GM12878 (cell line): ENCODE measurements at regions not wholly inside any gene's neighbourhood (a gene's known extent, or its start where the extent isn't known, plus 50 kb on each side); places are given as distances from the start of the nearest gene placed in this dataset.

ENCODE experiments used
- ATAC-seq: fragments of 200-7000 bp; cut with Tn5 transposase; 3 replicates; pipeline ENCODE4 v1.9.1; 2020; ENCODE audit warnings: mild to moderate bottlenecking, moderate library complexity
- BruUV-seq: library from RNA; stranded (reverse); fragments of 400-500 nt; replicated peaks from 2 replicates; lab custom pipeline; 2021; lab: Mats Ljungman, UMichigan
- CTCF ChIA-PET: fragments of 300-600 bp; sonication (Branson Sonifier 250); formaldehyde crosslinking; extraction: SDS; loops from one replicate; lab custom pipeline; 2021; ENCODE audit warnings: inconsistent platforms; lab: Yijun Ruan, JAX
- POLR2A ChIA-PET: fragments of 350-600 bp; formaldehyde crosslinking; extraction: SDS; loops from one replicate; lab custom pipeline; 2021; ENCODE audit warnings: inconsistent platforms; lab: Charles Lee
- RAD21 ChIA-PET: fragments of 300-600 bp; sonication (Branson Sonifier 250); formaldehyde crosslinking; loops from one replicate; lab custom pipeline; 2023; ENCODE audit warnings: antibody characterized with exemption; ENCODE audit not compliant: unreplicated experiment; lab: Charles Lee
- SMC1A ChIA-PET: fragments of 300-600 bp; sonication (Branson Sonifier 250); formaldehyde crosslinking; loops from one replicate; lab custom pipeline; 2023; ENCODE audit not compliant: unreplicated experiment, uncharacterized antibody; lab: Charles Lee
- DNase-seq: peaks from one replicate; pipeline ENCODE4 v3.0.0-alpha.2; 2011; ENCODE audit warnings: low read depth, low spot score
- FAIRE-seq: peaks from 3 replicates; lab custom pipeline; 2011; peaks lifted over from hg19 to GRCh38; lab: Jason Lieb, UNC
- H2AFZ ChIP-seq: 2 replicates; pipeline ENCODE4 v1.6.0; 2011; ENCODE audit warnings: low read depth, low read length, control low read depth; ENCODE audit not compliant: control insufficient read depth
- H3K27ac ChIP-seq: 2 replicates; pipeline ENCODE4 v1.5.1; 2011; ENCODE audit warnings: control low read depth; ENCODE audit not compliant: control insufficient read depth, insufficient read depth
- H3K27me3 ChIP-seq, 2 experiments: replicated peaks in 1 of 2; 2 replicates each; pipeline versions ENCODE4 v1.6.0 to v1.6.1; 2011; ENCODE audit warnings: low read length in 1 of 2; ENCODE audit not compliant: control insufficient read depth in 2 of 2, insufficient read depth in 2 of 2
- H3K36me3 ChIP-seq, 2 experiments: 2 replicates each; pipeline ENCODE4 v1.5.1; 2011; ENCODE audit warnings: low read length in 1 of 2; ENCODE audit not compliant: control insufficient read depth in 2 of 2, insufficient read depth in 2 of 2
- H3K4me1 ChIP-seq: 2 replicates; pipeline ENCODE4 v1.6.1; 2011; ENCODE audit warnings: mild to moderate bottlenecking, low read length, moderate library complexity, mixed read lengths; ENCODE audit not compliant: control insufficient read depth, insufficient read depth
- H3K4me2 ChIP-seq: 2 replicates; pipeline ENCODE4 v1.6.0; 2011; ENCODE audit warnings: control low read depth; ENCODE audit not compliant: control insufficient read depth, insufficient read depth
- H3K4me3 ChIP-seq: fragments of 200-600 bp; sonication (generic); 2 replicates; pipeline ENCODE4 v1.5.1; 2016
- H3K79me2 ChIP-seq: 2 replicates; pipeline ENCODE4 v1.6.0; 2011; ENCODE audit warnings: low read length; ENCODE audit not compliant: control insufficient read depth, insufficient read depth
- H3K9ac ChIP-seq: 2 replicates; pipeline ENCODE4 v1.8.0; 2011; ENCODE audit warnings: low read length, control low read depth, mixed read lengths; ENCODE audit not compliant: control insufficient read depth, insufficient read depth
- H3K9me3 ChIP-seq: replicated peaks from 3 replicates; pipeline ENCODE4 v1.5.1; 2011; ENCODE audit warnings: mild to moderate bottlenecking, low read length; ENCODE audit not compliant: control insufficient read depth, insufficient read depth
- H4K20me1 ChIP-seq: 2 replicates; pipeline ENCODE4 v1.6.0; 2011; ENCODE audit not compliant: control insufficient read depth, insufficient read depth
- ASH2L ChIP-seq: fragments of 300-600, 200-600 bp; sonication (generic); IDR thresholded peaks from 2 replicates; pipeline ENCODE4 v1.6.1; 2017; ENCODE audit warnings: low read depth, mild to moderate bottlenecking, borderline replicate concordance
- BCL11A ChIP-seq: IDR thresholded peaks from 2 replicates; pipeline ENCODE4 v1.6.1; 2011; ENCODE audit warnings: low read depth, low read length
- CBFB ChIP-seq: IDR thresholded peaks from 2 replicates; pipeline ENCODE4 v1.6.1; 2016; ENCODE audit warnings: antibody characterized with exemption, low read depth
- DPF2 ChIP-seq: fragments of 450-650 bp; IDR thresholded peaks from 2 replicates; pipeline ENCODE4 v1.6.1; 2017; ENCODE audit warnings: mild to moderate bottlenecking
- EP300 ChIP-seq, 2 experiments: fragments of 150-350 bp in 1 of 2; IDR thresholded peaks; 2 replicates each; pipeline ENCODE4 v1.6.1; 2011 to 2012; ENCODE audit warnings: low read depth in 2 of 2, low read length in 2 of 2, borderline replicate concordance in 1 of 2, improper control_type of control experiment in 1 of 2, inconsistent platforms in 1 of 2; ENCODE audit not compliant: control insufficient read depth in 1 of 2
- FOS ChIP-seq: IDR thresholded peaks from 3 replicates; pipeline ENCODE4 v1.6.1; 2011; ENCODE audit warnings: borderline replicate concordance; ENCODE audit not compliant: insufficient read length; ENCODE audit errors: extremely low read depth
- IRF4 ChIP-seq: IDR thresholded peaks from 2 replicates; pipeline ENCODE4 v1.6.1; 2011; ENCODE audit warnings: low read depth, low read length
- IRF5 ChIP-seq: fragments of 450-650 bp; IDR thresholded peaks from 2 replicates; pipeline ENCODE4 v1.6.1; 2017; ENCODE audit warnings: borderline replicate concordance
- JUND ChIP-seq: IDR thresholded peaks from 2 replicates; pipeline ENCODE4 v1.6.1; 2012; ENCODE audit warnings: low read depth, mild to moderate bottlenecking, low read length, improper control_type of control experiment, moderate library complexity
- MTA2 ChIP-seq: fragments of 450-650 bp; IDR thresholded peaks from 2 replicates; pipeline ENCODE4 v1.6.1; 2016; ENCODE audit warnings: low read depth, mild to moderate bottlenecking, moderate library complexity
- MTA3 ChIP-seq: IDR thresholded peaks from 2 replicates; pipeline ENCODE4 v1.6.1; 2012; ENCODE audit warnings: low read length, inconsistent platforms, borderline replicate concordance
- POLR2AphosphoS2 ChIP-seq: IDR thresholded peaks from 2 replicates; pipeline ENCODE4 v1.6.1; 2011; ENCODE audit warnings: low read depth, mild to moderate bottlenecking, low read length, improper control_type of control experiment, moderate library complexity
- POLR2AphosphoS5 ChIP-seq: IDR thresholded peaks from 2 replicates; pipeline ENCODE4 v1.6.1; 2011; ENCODE audit warnings: mild to moderate bottlenecking, low read length, inconsistent platforms
- RCOR1 ChIP-seq: conservative IDR thresholded peaks from 2 replicates; pipeline ENCODE4 v1.6.1; 2012; ENCODE audit warnings: low read depth, low read length, improper control_type of control experiment
- RFX5 ChIP-seq: IDR thresholded peaks from 2 replicates; pipeline ENCODE4 v1.6.1; 2011; ENCODE audit warnings: low read depth, low read length, improper control_type of control experiment
- SREBF1 ChIP-seq: IDR thresholded peaks from 2 replicates; pipeline ENCODE4 v1.6.1; 2012; ENCODE audit warnings: mild to moderate bottlenecking, low read length
- STAT1 ChIP-seq: fragments of 450-650 bp; conservative IDR thresholded peaks from 2 replicates; pipeline ENCODE4 v1.6.1; 2014; ENCODE audit warnings: antibody characterized with exemption, mild to moderate bottlenecking
- STAT3 ChIP-seq: IDR thresholded peaks from 2 replicates; pipeline ENCODE4 v1.6.1; 2011; ENCODE audit warnings: low read depth, low read length, improper control_type of control experiment
- ZNF207 ChIP-seq: fragments of 450-650 bp; IDR thresholded peaks from 2 replicates; pipeline ENCODE4 v1.6.1; 2014; ENCODE audit warnings: antibody characterized with exemption, mild to moderate bottlenecking, borderline replicate concordance
- ZNF217 ChIP-seq: fragments of 450-650 bp; IDR thresholded peaks from 2 replicates; pipeline ENCODE4 v1.6.1; 2017; ENCODE audit warnings: antibody characterized with exemption, mild to moderate bottlenecking
- WGBS: methylation state at CpG from one replicate; pipeline ENCODE4 v1.1.6; 2016; ENCODE audit warnings: low lambda C conversion rate; ENCODE audit not compliant: insufficient replicate concordance, insufficient coverage; ENCODE audit errors: missing lambda C conversion rate; 5-methylcytosine and 5-hydroxymethylcytosine counted together
- in situ Hi-C: fragments of 300-500 bp; cut with MboI; formaldehyde crosslinking; loops from 9 replicates; pipeline ENCODE4 v1.14.3; 2018; ENCODE audit warnings: mixed read lengths
- intact Hi-C: fragments of 100-400 bp; cut with micrococcal nuclease; formaldehyde crosslinking; loops from one replicate; pipeline ENCODE4 v1.14.2; 2022; ENCODE audit not compliant: unreplicated experiment
- TF ChIP-seq, protein P1 (sequence below): IDR thresholded peaks from 2 replicates; pipeline ENCODE4 v1.6.1; 2012; ENCODE audit warnings: low read depth, low read length, improper control_type of control experiment
- TF ChIP-seq, protein P2 (sequence below): IDR thresholded peaks from 2 replicates; pipeline ENCODE4 v1.6.1; 2011; ENCODE audit warnings: low read depth, low read length, improper control_type of control experiment, borderline replicate concordance

- TF ChIP-seq MTA2 (no peak), SREBF1 (no peak)
Observed at GRCh38 chr10:52598936-52599335, 173.6 kb downstream of the MBL2 start (continued).

DNA sequence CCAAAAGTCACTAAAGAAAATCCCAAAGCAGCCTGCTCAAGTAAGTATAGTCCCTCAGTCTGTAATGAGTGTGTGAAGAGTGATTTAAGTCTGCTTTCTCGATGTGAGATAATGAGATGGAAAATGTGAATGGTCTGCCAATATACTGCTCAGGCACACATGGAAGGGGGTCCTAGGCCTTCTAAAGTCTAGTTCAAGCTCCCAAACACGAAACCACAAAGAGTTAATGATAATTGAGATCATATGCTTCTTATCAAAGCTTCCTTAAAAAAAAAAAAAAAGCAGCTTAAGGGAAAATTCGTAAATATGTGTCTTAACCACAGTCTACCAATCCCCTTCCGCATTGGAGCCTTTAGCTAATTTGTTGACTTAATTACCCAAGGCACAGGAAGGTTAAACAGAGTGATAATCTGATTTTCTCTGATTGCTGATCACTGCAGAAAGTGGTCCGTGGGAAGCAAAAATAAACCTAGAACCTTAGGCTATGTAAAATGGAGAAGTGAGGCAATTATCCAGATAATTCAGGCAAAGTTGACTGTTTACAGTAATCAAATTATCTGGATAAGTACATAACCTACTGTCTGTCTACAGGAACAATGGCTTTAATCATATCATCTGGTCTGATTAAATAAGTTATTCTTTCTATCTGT, 172.9 kb downstream of the MBL2 start:
- intact Hi-C loops (no loop called here), in situ Hi-C loops (no loop called here)
- ATAC-seq (no peak), DNase-seq (no peak), FAIRE-seq (no peak)
- POLR2A ChIA-PET: no interaction called here
- no peaks in the 10 kb centered on the region for H3K79me2 ChIP-seq
- H3K36me3 ChIP-seq: no peaks in the 10 kb centered on the region
- CTCF ChIA-PET: interaction anchor here (0.7 to 1.1 kb wide), 2 partner anchors 17 to 45 kb away, joined by 3 read pairs; no protein-coding TSS in a partner anchor
- H3K27ac ChIP-seq: no peak overlapping the region
- H4K20me1 ChIP-seq: no peaks in the 10 kb centered on the region
- no peaks in the 10 kb centered on the region for H3K4me1 ChIP-seq
- no peaks in the 10 kb centered on the region for H3K27me3 ChIP-seq
- BruUV-seq: no TSS peak
- WGBS: 8% methylated on average over 5 of the region's 5 CpGs
- no peak overlapping the region for H3K4me2 ChIP-seq
- H2AFZ ChIP-seq: no peak overlapping the region
- RAD21 ChIA-PET: no interaction called here
- no peak overlapping the region for H3K4me3 ChIP-seq
- no peak overlapping the region for H3K9ac ChIP-seq
- H3K9me3 ChIP-seq: no peaks in the 10 kb centered on the region
- SMC1A ChIA-PET: no interaction called here
- TF ChIP-seq STAT1 (no peak), DPF2 (no peak), BCL11A (no peak), EP300 (IDR thresholded peaks at IDR 0.05; ENCODE audit: borderline replicate concordance in 1 of 2, control insufficient read depth in 1 of 2, low read depth in 2 of 2, low read length in 2 of 2) (no peak), STAT3 (no peak), ZNF217 (no peak), IRF4 (no peak), ZNF207 (no peak), JUND (no peak), FOS (no peak), CBFB (no peak), IRF5 (no peak), RFX5 (no peak), POLR2AphosphoS5 (no peak), ASH2L (no peak), MTA3 (no peak), RCOR1 (no peak), POLR2AphosphoS2 (no peak)
- TF ChIP-seq, protein P1, sequence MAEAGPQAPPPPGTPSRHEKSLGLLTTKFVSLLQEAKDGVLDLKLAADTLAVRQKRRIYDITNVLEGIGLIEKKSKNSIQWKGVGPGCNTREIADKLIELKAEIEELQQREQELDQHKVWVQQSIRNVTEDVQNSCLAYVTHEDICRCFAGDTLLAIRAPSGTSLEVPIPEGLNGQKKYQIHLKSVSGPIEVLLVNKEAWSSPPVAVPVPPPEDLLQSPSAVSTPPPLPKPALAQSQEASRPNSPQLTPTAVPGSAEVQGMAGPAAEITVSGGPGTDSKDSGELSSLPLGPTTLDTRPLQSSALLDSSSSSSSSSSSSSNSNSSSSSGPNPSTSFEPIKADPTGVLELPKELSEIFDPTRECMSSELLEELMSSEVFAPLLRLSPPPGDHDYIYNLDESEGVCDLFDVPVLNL: no peak
- TF ChIP-seq, protein P2, sequence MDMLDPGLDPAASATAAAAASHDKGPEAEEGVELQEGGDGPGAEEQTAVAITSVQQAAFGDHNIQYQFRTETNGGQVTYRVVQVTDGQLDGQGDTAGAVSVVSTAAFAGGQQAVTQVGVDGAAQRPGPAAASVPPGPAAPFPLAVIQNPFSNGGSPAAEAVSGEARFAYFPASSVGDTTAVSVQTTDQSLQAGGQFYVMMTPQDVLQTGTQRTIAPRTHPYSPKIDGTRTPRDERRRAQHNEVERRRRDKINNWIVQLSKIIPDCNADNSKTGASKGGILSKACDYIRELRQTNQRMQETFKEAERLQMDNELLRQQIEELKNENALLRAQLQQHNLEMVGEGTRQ: no peak
- TF ChIP-seq, all 136 proteins: peak for 0
